ENCODE measurements at regions not wholly inside any gene's neighbourhood (a gene's known extent, or its start where the extent isn't known, plus 50 kb on each side); places are given as distances from the start of the nearest gene placed in this dataset.

DNA sequence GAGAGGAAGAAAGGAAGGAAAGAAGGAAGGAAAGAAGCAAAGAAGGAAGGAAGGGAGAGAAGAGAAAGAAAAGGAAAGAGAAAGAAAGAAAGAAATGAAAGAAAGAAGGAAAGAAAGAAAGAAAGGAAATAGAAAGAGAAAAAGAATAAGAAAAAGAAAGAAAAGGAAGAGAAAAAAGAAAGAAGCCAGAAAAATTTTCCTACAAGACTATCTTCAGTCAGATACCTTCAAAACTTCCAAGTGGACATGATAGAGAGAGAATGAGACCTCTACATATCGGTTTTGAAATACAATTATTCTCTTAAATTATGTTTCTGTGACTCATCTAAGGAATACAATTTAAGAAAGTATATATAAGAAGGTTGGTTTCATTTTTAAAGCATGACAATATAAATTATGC, 1369.0 kb downstream of the ZPLD1 start:
- H3K18ac ChIP-seq (ENCODE audit: extremely low read depth, low read length), result no peak overlapping the region
- 91% methylated on average over 1 of the region's 1 CpG; no CpG with 5 or more reads in 1 of the 2 experiments for WGBS, 2 experiments (ENCODE audit: extremely low coverage in 1 of 2, insufficient coverage in 1 of 2, insufficient read length in 1 of 2, insufficient replicate concordance in 2 of 2, low coverage in 1 of 2, low lambda C conversion rate in 2 of 2, missing lambda C conversion rate in 1 of 2)
- H3K79me1 ChIP-seq (ENCODE audit: low read depth, low read length), result no peaks in the 10 kb centered on the region
- no peak overlapping the region for H2BK120ac ChIP-seq (replicated peaks; ENCODE audit: low read depth, low read length)
- H3K4ac ChIP-seq (replicated peaks; ENCODE audit: insufficient read length, low read depth, low read length), result no peak overlapping the region
- H4K20me1 ChIP-seq (replicated peaks in 1 of 2; ENCODE audit: control insufficient read depth in 1 of 2, insufficient read depth in 2 of 2, low read length in 2 of 2), result no peaks in the 10 kb centered on the region
- DNase-seq (ENCODE audit: low read depth in 1 of 2, low spot score in 2 of 2), result no peak
- H2BK20ac ChIP-seq (ENCODE audit: low read length), result no peak overlapping the region
- no peaks in the 10 kb centered on the region for H3K23me2 ChIP-seq (ENCODE audit: low read depth, low read length)
- FAIRE-seq, result no peak
- no peak overlapping the region for H4K91ac ChIP-seq (replicated peaks; ENCODE audit: insufficient read length, low read length)
- ChIA-PET POLR2A (ENCODE audit: partially characterized antibody) (no interaction called here), CTCF (ENCODE audit: partially characterized antibody) (no interaction called here)
- no peak overlapping the region for H3K9ac ChIP-seq (replicated peaks in 1 of 4; ENCODE audit: extremely low read depth in 1 of 4, low read depth in 3 of 4, low read length in 3 of 4)
- no peaks in the 10 kb centered on the region for H3K79me2 ChIP-seq (ENCODE audit: control insufficient read depth in 1 of 2, insufficient read depth in 2 of 2, low read length in 2 of 2)
- H3K27me3 ChIP-seq (replicated peaks in 1 of 4; ENCODE audit: control insufficient read depth in 3 of 4, extremely low read depth in 1 of 4, insufficient read depth in 3 of 4, low read length in 3 of 4), result no peaks in the 10 kb centered on the region
- no peak overlapping the region for H3K4me3 ChIP-seq (ENCODE audit: extremely low read depth in 1 of 4, insufficient read depth in 2 of 4, low read depth in 3 of 4, low read length in 4 of 4)
- no peak overlapping the region for H4K8ac ChIP-seq (ENCODE audit: extremely low read depth, insufficient read depth, low read length)
- H3K27ac ChIP-seq (ENCODE audit: low read depth, low read length), result no peak overlapping the region
- H2AK5ac ChIP-seq (ENCODE audit: low read depth, low read length), result no peak overlapping the region
- no peak overlapping the region for H3K23ac ChIP-seq (ENCODE audit: insufficient read length)
- H2BK5ac ChIP-seq (ENCODE audit: low read depth, low read length), result no peak overlapping the region
- H3K4me2 ChIP-seq (ENCODE audit: insufficient read depth in 1 of 2, low read depth in 2 of 2, low read length in 2 of 2), result no peak overlapping the region
- H3K4me1 ChIP-seq (replicated peaks in 1 of 4; ENCODE audit: control insufficient read depth in 3 of 4, insufficient read depth in 4 of 4, low read length in 3 of 4), result no peaks in the 10 kb centered on the region
- H2BK12ac ChIP-seq (ENCODE audit: low read depth, low read length), result no peak overlapping the region
- H3K14ac ChIP-seq (ENCODE audit: insufficient read length), result no peak overlapping the region
- no peaks in the 10 kb centered on the region for H3K9me3 ChIP-seq (ENCODE audit: insufficient read depth in 2 of 2, low read depth in 1 of 2, low read length in 1 of 2)
- no peaks in the 10 kb centered on the region for H3K36me3 ChIP-seq (ENCODE audit: control insufficient read depth in 2 of 4, insufficient read depth in 4 of 4, low read length in 3 of 4)
- H2AFZ ChIP-seq (ENCODE audit: low read length), result no peak overlapping the region
- TF ChIP-seq POLR2A (IDR thresholded peaks at IDR 0.05; ENCODE audit: control extremely low read depth in 1 of 2, low read depth in 2 of 2, low read length in 2 of 2), result no peak
- TF ChIP-seq SP1 (IDR thresholded peaks at IDR 0.05; ENCODE audit: low read depth, low read length), result no peak
- H4K5ac ChIP-seq (ENCODE audit: insufficient read length, low read depth, low read length), result no peak overlapping the region
- no peak overlapping the region for H2BK15ac ChIP-seq (ENCODE audit: low read length)
- H3K56ac ChIP-seq (replicated peaks; ENCODE audit: insufficient read length, low read depth, low read length), result no peak overlapping the region
